ENCODE measurements at regions not wholly inside any gene's neighbourhood (a gene's known extent, or its start where the extent isn't known, plus 50 kb on each side); places are given as distances from the start of the nearest gene placed in this dataset.

DNA sequence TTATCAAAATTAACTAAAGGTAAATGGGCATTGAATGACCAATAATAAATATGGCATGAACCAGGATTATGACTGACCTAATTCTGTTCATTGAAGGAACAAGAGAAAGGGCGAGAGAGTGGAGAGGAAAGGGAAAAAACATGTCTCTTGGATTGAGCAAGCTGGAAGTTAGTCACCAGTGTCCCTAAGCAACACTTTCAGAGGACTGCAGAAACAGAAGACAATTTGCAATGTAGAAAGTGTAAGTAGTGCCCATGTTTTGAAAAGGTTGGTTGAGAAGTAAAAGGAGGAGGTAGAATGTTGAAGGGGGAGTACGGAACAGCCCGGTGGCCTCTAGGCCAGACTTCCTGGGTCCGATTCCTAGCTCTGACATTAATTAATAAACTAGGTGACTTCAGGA lies 94.6 kb downstream of the FAS start:
- H3K27ac ChIP-seq = no peak overlapping the region
- TF ChIP-seq, protein P1, sequence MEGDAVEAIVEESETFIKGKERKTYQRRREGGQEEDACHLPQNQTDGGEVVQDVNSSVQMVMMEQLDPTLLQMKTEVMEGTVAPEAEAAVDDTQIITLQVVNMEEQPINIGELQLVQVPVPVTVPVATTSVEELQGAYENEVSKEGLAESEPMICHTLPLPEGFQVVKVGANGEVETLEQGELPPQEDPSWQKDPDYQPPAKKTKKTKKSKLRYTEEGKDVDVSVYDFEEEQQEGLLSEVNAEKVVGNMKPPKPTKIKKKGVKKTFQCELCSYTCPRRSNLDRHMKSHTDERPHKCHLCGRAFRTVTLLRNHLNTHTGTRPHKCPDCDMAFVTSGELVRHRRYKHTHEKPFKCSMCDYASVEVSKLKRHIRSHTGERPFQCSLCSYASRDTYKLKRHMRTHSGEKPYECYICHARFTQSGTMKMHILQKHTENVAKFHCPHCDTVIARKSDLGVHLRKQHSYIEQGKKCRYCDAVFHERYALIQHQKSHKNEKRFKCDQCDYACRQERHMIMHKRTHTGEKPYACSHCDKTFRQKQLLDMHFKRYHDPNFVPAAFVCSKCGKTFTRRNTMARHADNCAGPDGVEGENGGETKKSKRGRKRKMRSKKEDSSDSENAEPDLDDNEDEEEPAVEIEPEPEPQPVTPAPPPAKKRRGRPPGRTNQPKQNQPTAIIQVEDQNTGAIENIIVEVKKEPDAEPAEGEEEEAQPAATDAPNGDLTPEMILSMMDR (conservative IDR thresholded peaks at IDR 0.05) = no peak

- no peak overlapping the region for H3K27ac ChIP-seq
- TF ChIP-seq, protein P1 (conservative IDR thresholded peaks at IDR 0.05) = no peak
Observed at GRCh38 chr10:89082086-89082485, 91.5 kb downstream of the FAS start.

DNA sequence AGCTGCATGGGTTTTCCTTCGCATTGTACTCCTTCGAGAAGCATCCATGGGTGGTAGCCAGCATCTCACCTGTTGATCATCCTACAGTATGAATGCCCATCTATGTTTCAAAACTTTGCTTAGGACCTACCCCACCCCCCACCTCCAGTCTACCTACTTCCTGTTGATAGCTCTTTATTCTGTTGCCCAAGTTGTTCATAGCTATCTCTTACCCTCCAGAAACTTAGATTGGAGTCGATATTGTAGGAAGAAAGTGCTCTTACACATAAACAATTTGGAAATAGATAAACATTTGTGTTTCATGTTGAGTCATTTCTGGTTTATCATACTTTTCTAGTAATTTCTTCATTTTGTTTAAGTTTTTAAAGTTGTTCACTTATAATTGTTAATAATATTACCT lies 90.1 kb downstream of the FAS start:
- H3K27ac ChIP-seq = no peak overlapping the region
- TF ChIP-seq, protein P1 (conservative IDR thresholded peaks at IDR 0.05) = no peak

- H3K27ac ChIP-seq = no peak overlapping the region
- TF ChIP-seq, protein P1 (conservative IDR thresholded peaks at IDR 0.05) = no peak
Observed at GRCh38 chr10:89079961-89080360, 89.4 kb downstream of the FAS start.

GRCh38 chr10:89078724-89079672 lies 88.4 kb downstream of the FAS start:
- no peak overlapping the region for H3K27ac ChIP-seq
- TF ChIP-seq, protein P1 (conservative IDR thresholded peaks at IDR 0.05) = no peak

DNA sequence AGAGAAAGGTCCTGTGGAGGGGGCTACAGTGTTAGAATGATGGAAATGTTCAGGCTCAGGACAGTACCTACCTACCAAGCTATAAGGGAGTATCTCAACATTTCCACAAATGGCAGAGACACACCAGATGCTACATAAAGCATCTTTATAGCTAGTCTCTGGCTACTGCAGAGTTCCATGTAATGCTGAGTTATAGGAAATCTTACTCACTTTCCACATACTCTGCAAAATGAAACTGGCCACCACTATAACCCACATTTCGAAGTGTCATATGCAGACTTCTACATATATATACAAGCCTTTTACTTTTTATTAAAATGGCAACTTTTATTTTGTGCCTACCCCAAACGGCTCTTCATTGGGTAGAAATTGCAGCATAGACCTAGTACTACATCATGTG lies 85.5 kb downstream of the FAS start:
- TF ChIP-seq, protein P1 (conservative IDR thresholded peaks at IDR 0.05) = no peak
- H3K27ac ChIP-seq = peak overlapping the region; percentile 24; the same call in 1 of the 2 replicates

DNA sequence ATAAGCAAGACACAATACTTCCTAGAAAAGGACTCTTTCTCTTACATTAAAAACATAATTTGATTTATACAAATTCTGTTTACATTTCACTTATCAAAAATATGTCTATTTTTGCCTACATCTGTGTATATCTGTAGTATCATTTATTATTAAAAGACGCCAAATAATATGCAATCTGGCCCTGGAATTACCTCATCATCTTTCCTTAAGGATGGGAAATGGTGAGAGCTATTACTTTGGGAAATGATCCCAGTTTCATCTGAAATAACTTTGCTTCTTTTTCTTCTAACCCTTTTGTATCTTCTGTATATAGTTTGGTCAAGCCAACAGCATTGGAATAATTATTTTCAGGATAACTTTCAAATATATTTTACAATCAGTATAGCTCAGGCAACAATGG lies 85.0 kb downstream of the FAS start:
- no peak overlapping the region for H3K27ac ChIP-seq
- TF ChIP-seq, protein P1 (conservative IDR thresholded peaks at IDR 0.05) = no peak
